AG04449 (cell line): ENCODE measurements at regions not wholly inside any gene's neighbourhood (a gene's known extent, or its start where the extent isn't known, plus 50 kb on each side); places are given as distances from the start of the nearest gene placed in this dataset.

Experiments used
- CTCF ChIA-PET: fragments of 350-600 bp; formaldehyde crosslinking; extraction: SDS; loops from one replicate; lab custom pipeline; 2021; ENCODE audit warnings: antibody characterized with exemption; lab: Yijun Ruan, JAX
- POLR2A ChIA-PET: fragments of 400-600, 350-600 bp; formaldehyde crosslinking; extraction: SDS; loops from one replicate; lab custom pipeline; 2020; ENCODE audit warnings: antibody characterized with exemption, inconsistent platforms; lab: Yijun Ruan, JAX
- DNase-seq: peaks from one replicate; pipeline ENCODE4 v3.0.0-alpha.2; 2010; ENCODE audit warnings: low read depth, low spot score
- H3K4me3 ChIP-seq: 2 replicates; pipeline ENCODE4 v1.5.1; 2011; ENCODE audit warnings: low read depth, mild to moderate bottlenecking, control low read depth, low read length
- CTCF ChIP-seq: IDR thresholded peaks from one replicate; pipeline ENCODE4 v1.5.1; 2011; ENCODE audit warnings: mild to moderate bottlenecking, moderate library complexity, low read length, control low read depth, inconsistent platforms; ENCODE audit not compliant: insufficient read depth; ENCODE audit errors: missing control alignments

GRCh38 chrX:43557792-43558191 is 98.3 kb upstream of the MAOA start:
- ChIA-PET POLR2A (no interaction called here), CTCF (interaction anchor here (0.8 to 1.5 kb wide), 3 partner anchors 193 to 1761 kb away, joined by 3 to 5 read pairs (median 3); no protein-coding TSS in a partner anchor)
- TF ChIP-seq CTCF: peak; percentile 33
- no peak for DNase-seq
- H3K4me3 ChIP-seq: no peak overlapping the region

GRCh38 chrX:43559644-43560043 is 96.5 kb upstream of the MAOA start:
- peak; percentile 13 for TF ChIP-seq CTCF
- H3K4me3 ChIP-seq: no peak overlapping the region
- ChIA-PET POLR2A (no interaction called here), CTCF (no interaction called here)
- no peak for DNase-seq

DNA sequence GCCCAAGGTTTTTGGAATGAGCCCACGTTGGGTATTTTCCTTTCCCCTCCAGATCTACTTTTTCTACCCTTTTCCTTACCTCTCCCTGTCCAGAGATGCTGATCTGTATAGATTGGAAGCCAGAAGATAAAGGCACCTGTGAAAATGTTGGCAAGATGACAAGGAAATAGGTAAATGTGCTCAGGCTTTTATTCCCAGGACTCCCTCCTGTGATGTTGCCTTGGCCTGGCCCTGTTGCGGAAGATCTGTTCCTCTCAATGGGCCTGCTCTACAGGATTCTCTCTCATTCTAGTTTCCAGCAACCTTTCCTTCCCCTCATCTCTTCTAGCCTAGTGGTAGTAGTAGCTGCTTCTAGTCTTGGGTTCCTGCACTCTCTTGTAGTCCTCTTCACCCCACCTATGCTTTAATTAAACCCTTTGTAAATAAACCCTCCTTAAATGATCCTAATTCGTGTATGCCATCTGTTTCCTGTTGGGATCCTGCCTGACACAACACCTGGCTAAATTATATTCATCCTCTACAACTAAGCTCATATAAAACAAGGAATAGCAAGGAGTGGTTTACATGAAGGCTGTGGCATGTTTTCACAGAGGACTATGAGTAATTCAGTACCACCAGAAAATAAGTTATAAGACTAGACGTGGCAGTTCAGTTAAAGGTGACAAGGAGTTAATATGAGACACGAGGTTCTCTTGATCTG is 95.7 kb upstream of the MAOA start:
- DNase-seq: no peak
- no peak overlapping the region for H3K4me3 ChIP-seq
- ChIA-PET POLR2A (no interaction called here), CTCF (no interaction called here)
- no peak for TF ChIP-seq CTCF

DNA sequence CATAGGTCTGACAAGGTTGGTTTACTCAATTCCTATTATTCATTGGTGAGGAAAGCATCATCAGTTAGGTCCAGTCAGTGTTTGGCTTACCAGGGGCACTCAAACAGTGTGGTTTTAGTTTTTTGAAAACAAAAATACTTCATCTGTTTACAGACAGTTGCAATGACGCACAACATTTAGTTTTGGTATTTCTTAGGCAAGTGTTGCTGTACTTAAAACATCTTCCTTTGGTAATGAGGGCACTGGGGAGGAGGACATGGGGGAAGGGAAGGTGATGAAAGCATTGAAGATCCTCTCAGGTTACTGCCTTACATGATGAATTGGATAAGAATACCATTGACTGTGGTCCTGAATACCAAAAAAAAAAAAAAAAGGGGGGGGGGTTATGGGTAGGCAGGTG is 93.7 kb upstream of the MAOA start:
- CTCF ChIA-PET: no interaction called here
- TF ChIP-seq CTCF: no peak
- H3K4me3 ChIP-seq: no peak overlapping the region
- no peak for DNase-seq
- POLR2A ChIA-PET: no interaction called here

GRCh38 chrX:43564953-43565352 is 91.1 kb upstream of the MAOA start:
- no peak for TF ChIP-seq CTCF

GRCh38 chrX:43566170-43566569 is 89.9 kb upstream of the MAOA start:
- CTCF ChIA-PET: no interaction called here

More at GRCh38 chrX:43564953-43565352, 91.1 kb upstream of the MAOA start:
- no peak overlapping the region for H3K4me3 ChIP-seq
- ChIA-PET POLR2A (no interaction called here), CTCF (no interaction called here)
- DNase-seq: no peak

More at GRCh38 chrX:43566170-43566569, 89.9 kb upstream of the MAOA start:
- no peak for TF ChIP-seq CTCF
- POLR2A ChIA-PET: no interaction called here
- no peak for DNase-seq
- H3K4me3 ChIP-seq: no peak overlapping the region
